Stomach (tissue), 8 donors: ENCODE measurements at regions not wholly inside any gene's neighbourhood (a gene's known extent, or its start where the extent isn't known, plus 50 kb on each side); places are given as distances from the start of the nearest gene placed in this dataset.

ENCODE experiments used
- DNase-seq, 2 donors: peaks; one replicate each; pipeline versions ENCODE4 v3.0.0 to v3.0.0-alpha.2; 2013 to 2019
- H3K27ac ChIP-seq, 5 donors: fragments of 200-600 bp in 4 of 5; sonication (generic) in 4 of 5; one replicate each; pipeline ENCODE4 v1.5.1; 2013 to 2019; ENCODE audit warnings: mild to moderate bottlenecking in 1 of 5, moderate library complexity in 1 of 5
- H3K27me3 ChIP-seq, 3 donors: fragments of 200-600 bp; sonication (generic); one replicate each; pipeline ENCODE4 v1.5.1; 2017 to 2019; ENCODE audit warnings: mixed run types in 1 of 3
- H3K36me3 ChIP-seq, 4 donors: fragments of 200-600 bp; sonication (generic); 1 replicate in 3 of 4; 2 replicates in 1 of 4; pipeline ENCODE4 v1.5.1; 2016 to 2019
- H3K4me1 ChIP-seq, 4 donors: fragments of 200-600 bp; sonication (generic); one replicate each; pipeline ENCODE4 v1.5.1; 2016 to 2019
- H3K4me3 ChIP-seq, 4 donors: fragments of 200-600 bp; sonication (generic) in 3 of 4; one replicate each; pipeline ENCODE4 v1.5.1; 2016 to 2019; ENCODE audit warnings: mild to moderate bottlenecking in 1 of 4
- H3K9me3 ChIP-seq, 4 donors: fragments of 200-600 bp; sonication (generic); one replicate each; pipeline ENCODE4 v1.5.1; 2016 to 2019
- EP300 ChIP-seq: sonication (generic); formaldehyde crosslinking; IDR thresholded peaks from one replicate; pipeline ENCODE4 v1.6.1; 2017; ENCODE audit warnings: antibody characterized with exemption
- POLR2A ChIP-seq, 4 donors: fragments of 450-650 bp; IDR thresholded peaks; one replicate each; pipeline ENCODE4 v1.6.1; 2016; ENCODE audit warnings: antibody characterized with exemption in 4 of 4, control low read depth in 2 of 4, mild to moderate bottlenecking in 1 of 4, moderate library complexity in 1 of 4
- POLR2AphosphoS5 ChIP-seq, 3 donors: sonication (generic); formaldehyde crosslinking; IDR thresholded peaks; one replicate each; pipeline ENCODE4 v1.6.1; 2016; ENCODE audit warnings: antibody characterized with exemption in 3 of 3
- WGBS, 5 donors: extraction: QIAGEN DNeasy Blood & Tissue Kit in 3 of 5; methylation state at CpG; one replicate each; pipeline versions ENCODE4 v1.1.5 to v1.1.7; 2013 to 2018; 5-methylcytosine and 5-hydroxymethylcytosine counted together
- intact Hi-C: fragments of 100-400 bp; cut with DNase I; formaldehyde crosslinking; loops from one replicate; pipeline ENCODE4 v1.15.1; 2023; ENCODE audit warnings: low total_unique reads
- TF ChIP-seq, protein P1 (sequence below), 7 experiments: fragments of 450-650 bp in 4 of 7; fragments of 200-600 bp in 3 of 7; sonication (generic) in 3 of 7; IDR thresholded peaks; one replicate each; pipeline ENCODE4 v1.5.1; 2016 to 2019; ENCODE audit warnings: antibody characterized with exemption in 7 of 7, control low read depth in 2 of 7, mild to moderate bottlenecking in 1 of 7
- donor health status: healthy with polysubstance abuse.
- donor health status: Bipolar disorder and iron deficiency.
- donor health status: healthy.

- no peak overlapping the region for H3K27ac ChIP-seq
Measured at GRCh38 chr10:29826221-29826620, 191.4 kb upstream of the SVIL start.

GRCh38 chr10:29823553-29824080, 188.8 kb upstream of the SVIL start:
- H3K27me3 ChIP-seq: no peaks in the 10 kb centered on the region
- no peak for TF ChIP-seq POLR2A (IDR thresholded peaks at IDR 0.05)
- TF ChIP-seq, protein P1, sequence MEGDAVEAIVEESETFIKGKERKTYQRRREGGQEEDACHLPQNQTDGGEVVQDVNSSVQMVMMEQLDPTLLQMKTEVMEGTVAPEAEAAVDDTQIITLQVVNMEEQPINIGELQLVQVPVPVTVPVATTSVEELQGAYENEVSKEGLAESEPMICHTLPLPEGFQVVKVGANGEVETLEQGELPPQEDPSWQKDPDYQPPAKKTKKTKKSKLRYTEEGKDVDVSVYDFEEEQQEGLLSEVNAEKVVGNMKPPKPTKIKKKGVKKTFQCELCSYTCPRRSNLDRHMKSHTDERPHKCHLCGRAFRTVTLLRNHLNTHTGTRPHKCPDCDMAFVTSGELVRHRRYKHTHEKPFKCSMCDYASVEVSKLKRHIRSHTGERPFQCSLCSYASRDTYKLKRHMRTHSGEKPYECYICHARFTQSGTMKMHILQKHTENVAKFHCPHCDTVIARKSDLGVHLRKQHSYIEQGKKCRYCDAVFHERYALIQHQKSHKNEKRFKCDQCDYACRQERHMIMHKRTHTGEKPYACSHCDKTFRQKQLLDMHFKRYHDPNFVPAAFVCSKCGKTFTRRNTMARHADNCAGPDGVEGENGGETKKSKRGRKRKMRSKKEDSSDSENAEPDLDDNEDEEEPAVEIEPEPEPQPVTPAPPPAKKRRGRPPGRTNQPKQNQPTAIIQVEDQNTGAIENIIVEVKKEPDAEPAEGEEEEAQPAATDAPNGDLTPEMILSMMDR (IDR thresholded peaks at IDR 0.05): no peak
- no peak for TF ChIP-seq EP300
- TF ChIP-seq POLR2AphosphoS5 (IDR thresholded peaks at IDR 0.05): no peak
- peaks cover 0 to 15% (median 2%) of the 10 kb centered on the region in 4 donors for H3K4me1 ChIP-seq
- H3K27ac ChIP-seq: no peak overlapping the region
- H3K36me3 ChIP-seq: no peaks in the 10 kb centered on the region
- WGBS, 5 donors: 67 to 77% (median 72%) methylated on average over 7 of the region's 7 CpGs
- DNase-seq: peak in 1 of 2 donors; percentile 42
- H3K9me3 ChIP-seq: no peaks in the 10 kb centered on the region
- intact Hi-C loops: no loop called here
- no peak overlapping the region for H3K4me3 ChIP-seq

More at GRCh38 chr10:29826221-29826620, 191.4 kb upstream of the SVIL start:
- intact Hi-C loops: no loop called here
- Histone ChIP-seq H3K9me3 (peaks cover 0 to 11% (median 8%) of the 10 kb centered on the region in 4 donors), H3K4me1 (peaks cover 0 to 7% (median 3%) of the 10 kb centered on the region in 4 donors), H3K27me3 (no peaks in the 10 kb centered on the region), H3K36me3 (no peaks in the 10 kb centered on the region), H3K4me3 (no peak overlapping the region)
- 81 to 91% (median 85%) methylated on average over 5 of the region's 5 CpGs for whole genome bisulfite sequencing, 5 donors
- no peak for TF ChIP-seq EP300
- TF ChIP-seq, protein P1 (IDR thresholded peaks at IDR 0.05): no peak
- TF ChIP-seq POLR2A (IDR thresholded peaks at IDR 0.05): no peak
- TF ChIP-seq POLR2AphosphoS5 (IDR thresholded peaks at IDR 0.05): no peak
- DNase-seq: no peak

DNA sequence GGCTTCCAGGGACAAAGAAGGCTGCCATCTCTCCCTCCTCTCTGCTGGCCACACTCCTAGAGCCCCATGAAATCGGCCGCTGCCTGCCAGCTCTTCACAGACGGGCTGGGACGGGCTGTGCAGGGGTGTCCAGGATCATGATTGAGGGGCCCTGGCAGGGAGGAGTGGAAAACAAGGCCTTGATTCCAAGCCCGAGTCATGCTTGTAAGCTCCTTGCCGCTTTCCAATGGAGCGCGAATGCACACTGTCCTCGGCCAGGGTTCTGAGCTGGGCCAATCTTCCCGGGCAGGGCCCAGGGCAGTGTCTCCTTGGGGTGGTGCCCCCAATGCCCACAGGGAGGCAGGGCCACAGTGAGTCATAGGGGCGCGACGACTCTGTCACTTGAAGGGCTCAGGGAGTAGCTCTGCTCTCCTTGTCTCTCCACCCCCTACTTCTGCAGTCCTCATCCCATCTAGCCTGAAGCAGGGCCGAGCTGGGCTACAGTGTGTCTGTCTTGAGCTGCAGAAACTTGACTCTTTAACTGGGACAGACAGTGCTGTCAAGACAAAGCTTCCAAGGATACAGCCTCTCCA, 186.2 kb upstream of the SVIL start:
- intact Hi-C loops: no loop called here
- H3K4me3 ChIP-seq: peak overlapping the region in 1 of 4 donors; percentile 1
- H3K27me3 ChIP-seq: no peaks in the 10 kb centered on the region
- DNase-seq: peak in 1 of 2 donors; percentile 58
- H3K4me1 ChIP-seq: peaks cover 0 to 15% (median 0%) of the 10 kb centered on the region in 4 donors
- H3K36me3 ChIP-seq: no peaks in the 10 kb centered on the region
- H3K27ac ChIP-seq: peak overlapping the region in 4 of 5 donors; percentile 14 to 85 (median 66)
- 65 to 86% (median 71%) methylated on average over 13 to 14 of the region's 14 CpGs for WGBS, 5 donors
- no peaks in the 10 kb centered on the region for H3K9me3 ChIP-seq
- TF ChIP-seq EP300: peak; percentile 60
- TF ChIP-seq POLR2A (IDR thresholded peaks at IDR 0.05): no peak
- TF ChIP-seq, protein P1 (IDR thresholded peaks at IDR 0.05): no peak
- TF ChIP-seq POLR2AphosphoS5 (IDR thresholded peaks at IDR 0.05): no peak

GRCh38 chr10:29816801-29817558, 182.2 kb upstream of the SVIL start:
- TF ChIP-seq POLR2AphosphoS5 (IDR thresholded peaks at IDR 0.05) (no peak), POLR2A (IDR thresholded peaks at IDR 0.05) (no peak), EP300 (no peak)
- TF ChIP-seq, protein P1 (IDR thresholded peaks at IDR 0.05): no peak
- Histone ChIP-seq H3K4me3 (no peak overlapping the region), H3K27ac (peak overlapping the region in 1 of 5 donors; percentile 91), H3K4me1 (peaks cover 0 to 26% (median 6%) of the 10 kb centered on the region in 4 donors), H3K9me3 (no peaks in the 10 kb centered on the region), H3K36me3 (no peaks in the 10 kb centered on the region), H3K27me3 (no peaks in the 10 kb centered on the region)
- 78 to 82% (median 81%) methylated on average over 14 of the region's 14 CpGs for WGBS, 5 donors
- intact Hi-C loops: no loop called here
- no peak for DNase-seq
